Neural crest cell (in vitro differentiated cells): ENCODE measurements at regions not wholly inside any gene's neighbourhood (a gene's known extent, or its start where the extent isn't known, plus 50 kb on each side); places are given as distances from the start of the nearest gene placed in this dataset.
A peak's percentile ranks its signal among the peaks of the same experiment; 100 is the strongest.
"Not testable (repeated sequence)": the region's sequence is repeated elsewhere in the genome, so short reads cannot be mapped to it uniquely, and the experiment has no call there.

ENCODE experiments used
- DNase-seq: peaks from one replicate; pipeline ENCODE4 v3.0.0; 2021; ENCODE audit warnings: low read depth, mixed read lengths, low spot score
- H3K27ac Mint-ChIP-seq: one replicate; pipeline ENCODE4 v1.8.0; 2021; ENCODE audit warnings: mild to moderate bottlenecking, mixed read lengths; ENCODE audit not compliant: unreplicated experiment
- H3K27me3 Mint-ChIP-seq: 2 replicates; pipeline ENCODE4 v1.8.0; 2021; ENCODE audit warnings: low read depth, mild to moderate bottlenecking, mixed read lengths
- H3K36me3 Mint-ChIP-seq: 2 replicates; pipeline ENCODE4 v1.8.0; 2021; ENCODE audit warnings: low read depth, mild to moderate bottlenecking, mixed read lengths
- H3K4me1 Mint-ChIP-seq: 2 replicates; pipeline ENCODE4 v1.8.0; 2021; ENCODE audit warnings: mixed read lengths
- H3K4me3 Mint-ChIP-seq: one replicate; pipeline ENCODE4 v1.8.0; 2021; ENCODE audit warnings: mild to moderate bottlenecking, mixed read lengths
- H3K9me3 Mint-ChIP-seq: 2 replicates; pipeline ENCODE4 v1.8.0; 2021; ENCODE audit warnings: mixed read lengths
- CTCF ChIP-seq: fragments of 200-600 bp; sonication (generic); conservative IDR thresholded peaks from 2 replicates; pipeline ENCODE4 v1.5.0; 2021; ENCODE audit warnings: antibody characterized with exemption, mild to moderate bottlenecking

- no peak for TF ChIP-seq CTCF
- Mint-ChIP-seq H3K27me3 (no peaks in the 10 kb centered on the region), H3K36me3 (no peaks in the 10 kb centered on the region), H3K27ac (no peak overlapping the region), H3K4me1 (peaks cover 27% of the 10 kb centered on the region), H3K9me3 (no peaks in the 10 kb centered on the region), H3K4me3 (no peak overlapping the region)
- no peak for DNase-seq
These were observed 397.7 kb downstream of the RPS6KC1 start for GRCh38 chr1:213448776-213449175.

GRCh38 chr1:213452501-213452900 is 401.5 kb downstream of the RPS6KC1 start:
- H3K27me3 Mint-ChIP-seq = no peaks in the 10 kb centered on the region
- no peaks in the 10 kb centered on the region for H3K9me3 Mint-ChIP-seq
- H3K4me1 Mint-ChIP-seq = peaks cover 30% of the 10 kb centered on the region
- no peaks in the 10 kb centered on the region for H3K36me3 Mint-ChIP-seq
- H3K4me3 Mint-ChIP-seq = no peak overlapping the region
- TF ChIP-seq CTCF = no peak
- DNase-seq = no peak
- H3K27ac Mint-ChIP-seq = no peak overlapping the region

GRCh38 chr1:213457186-213457585 is 406.1 kb downstream of the RPS6KC1 start:
- Mint-ChIP-seq H3K4me3 (no peak overlapping the region), H3K27me3 (no peaks in the 10 kb centered on the region), H3K9me3 (peaks cover 8% of the 10 kb centered on the region), H3K4me1 (peaks cover 7% of the 10 kb centered on the region), H3K27ac (peak overlapping the region; percentile 13), H3K36me3 (no peaks in the 10 kb centered on the region)
- no peak for TF ChIP-seq CTCF
- DNase-seq = no peak

GRCh38 chr1:213457733-213458132 is 406.7 kb downstream of the RPS6KC1 start:
- Mint-ChIP-seq H3K36me3 (no peaks in the 10 kb centered on the region), H3K4me1 (peaks cover 3% of the 10 kb centered on the region), H3K4me3 (no peak overlapping the region), H3K27me3 (no peaks in the 10 kb centered on the region), H3K27ac (no peak overlapping the region), H3K9me3 (peaks cover 8% of the 10 kb centered on the region)
- TF ChIP-seq CTCF = no peak
- no peak for DNase-seq

- not testable (repeated sequence) for H3K27ac Mint-ChIP-seq, DNase-seq, H3K27me3 Mint-ChIP-seq, H3K9me3 Mint-ChIP-seq, H3K4me3 Mint-ChIP-seq, H3K4me1 Mint-ChIP-seq, H3K36me3 Mint-ChIP-seq
These were observed 411.3 kb downstream of the RPS6KC1 start for GRCh38 chr1:213462374-213462773.

- Mint-ChIP-seq H3K9me3 (peaks cover 3% of the 10 kb centered on the region), H3K36me3 (no peaks in the 10 kb centered on the region), H3K4me3 (no peak overlapping the region), H3K27me3 (no peaks in the 10 kb centered on the region), H3K4me1 (no peaks in the 10 kb centered on the region), H3K27ac (peak overlapping the region; percentile 75)
- no peak for TF ChIP-seq CTCF
- DNase-seq = no peak
These were observed 413.9 kb downstream of the RPS6KC1 start for GRCh38 chr1:213464786-213465460.
